ENCODE measurements at regions not wholly inside any gene's neighbourhood (a gene's known extent, or its start where the extent isn't known, plus 50 kb on each side); places are given as distances from the start of the nearest gene placed in this dataset.
"Not testable (repeated sequence)": the region's sequence is repeated elsewhere in the genome, so short reads cannot be mapped to it uniquely, and the experiment has no call there.

DNA sequence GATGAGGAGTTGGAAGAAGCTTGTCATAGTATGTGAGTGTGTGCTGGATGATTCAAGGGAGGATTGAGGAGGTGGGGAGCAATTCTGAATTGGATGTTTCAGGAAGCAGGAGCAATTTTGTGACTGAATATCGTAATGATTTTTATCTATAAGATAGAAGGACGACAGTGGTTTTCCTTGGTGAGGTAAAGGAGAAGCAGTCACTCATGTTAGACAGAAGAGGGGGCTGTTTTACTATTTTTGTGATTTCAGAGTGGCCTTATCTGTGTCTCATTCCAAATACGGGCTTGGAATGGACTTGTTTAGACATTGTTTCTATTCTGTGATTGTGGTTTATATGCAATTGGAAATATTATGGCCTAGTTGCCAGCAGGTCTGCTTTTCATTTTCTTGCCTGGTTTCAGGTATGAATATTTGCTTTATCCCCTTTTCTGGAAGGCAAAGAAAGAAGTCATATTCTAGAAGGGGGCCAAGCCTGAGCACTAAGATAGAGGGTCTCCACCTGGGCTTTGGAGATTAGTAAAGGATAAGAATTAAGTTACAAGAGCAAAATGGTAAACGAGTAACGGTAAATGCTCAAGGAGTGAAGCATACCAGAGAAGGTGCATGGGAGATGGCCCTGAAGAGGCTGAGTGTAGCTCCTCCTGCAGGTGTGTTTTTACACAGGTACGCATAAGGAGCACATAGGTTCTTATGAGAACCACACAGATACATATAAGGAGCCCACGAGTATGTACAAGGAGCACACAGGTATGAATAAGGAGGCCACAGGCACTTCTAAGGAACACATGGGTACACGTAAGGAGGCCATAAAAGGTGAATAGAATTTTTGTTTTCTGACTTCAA is 124.6 kb upstream of the KCNAB1 start:
- DNase-seq = no peak

DNA sequence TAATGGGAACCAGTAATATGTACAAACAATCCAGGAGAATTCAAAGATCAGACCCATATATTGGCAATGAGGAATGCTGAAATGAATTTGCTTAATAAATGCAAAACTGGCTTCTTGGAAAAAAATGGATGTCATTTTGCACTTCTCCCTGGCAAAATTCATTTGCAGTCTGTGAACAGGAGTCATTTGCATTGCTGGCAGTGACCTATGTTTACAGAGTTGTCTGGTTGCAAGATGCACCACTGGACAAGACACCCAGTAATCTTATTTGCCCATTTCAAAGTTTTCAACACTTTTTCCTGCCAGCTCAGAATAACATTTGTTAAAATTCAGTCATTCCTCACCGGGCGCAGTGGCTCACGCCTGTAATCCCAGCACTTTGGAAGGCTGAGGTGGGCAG is 123.5 kb upstream of the KCNAB1 start:
- DNase-seq = no peak

DNA sequence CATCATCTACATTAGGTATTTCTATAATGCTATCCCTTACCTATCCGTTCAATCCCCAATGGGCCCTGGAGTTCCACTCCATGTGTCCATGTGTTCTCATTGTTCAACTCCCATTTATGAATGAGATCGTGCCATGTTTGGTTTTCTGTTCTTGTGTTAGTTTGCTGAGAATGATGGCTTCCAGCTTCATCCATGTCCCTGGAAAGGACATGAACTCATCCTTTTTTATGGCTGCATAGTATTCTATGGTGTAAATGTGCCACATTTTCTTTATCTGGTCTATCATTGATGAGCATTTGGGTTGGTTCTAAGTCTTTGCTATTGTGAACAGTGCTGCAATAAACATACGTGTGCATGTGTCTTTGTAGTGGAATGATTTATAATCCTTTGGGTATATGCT is 122.2 kb upstream of the KCNAB1 start:
- not testable (repeated sequence) for DNase-seq

DNA sequence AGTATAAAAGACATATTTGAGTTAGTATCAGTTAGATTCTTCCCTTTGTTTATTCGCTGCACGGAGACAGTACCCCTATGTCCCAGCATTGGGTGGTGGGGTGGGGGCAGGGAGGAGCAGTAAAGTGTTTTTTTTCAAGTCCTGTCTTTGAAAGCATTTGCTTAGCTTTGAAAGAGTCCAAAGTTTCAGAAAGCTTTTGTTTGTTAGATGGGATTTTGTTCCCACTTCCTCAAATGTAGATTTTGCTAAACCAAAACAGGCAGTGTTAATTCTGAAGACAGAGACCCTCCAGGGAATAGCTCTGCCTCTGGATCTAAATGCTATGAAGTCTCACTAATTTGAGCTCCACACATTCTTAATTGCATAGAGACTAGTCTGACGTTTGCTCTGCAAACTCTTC is 114.6 kb upstream of the KCNAB1 start:
- no peak for DNase-seq

DNA sequence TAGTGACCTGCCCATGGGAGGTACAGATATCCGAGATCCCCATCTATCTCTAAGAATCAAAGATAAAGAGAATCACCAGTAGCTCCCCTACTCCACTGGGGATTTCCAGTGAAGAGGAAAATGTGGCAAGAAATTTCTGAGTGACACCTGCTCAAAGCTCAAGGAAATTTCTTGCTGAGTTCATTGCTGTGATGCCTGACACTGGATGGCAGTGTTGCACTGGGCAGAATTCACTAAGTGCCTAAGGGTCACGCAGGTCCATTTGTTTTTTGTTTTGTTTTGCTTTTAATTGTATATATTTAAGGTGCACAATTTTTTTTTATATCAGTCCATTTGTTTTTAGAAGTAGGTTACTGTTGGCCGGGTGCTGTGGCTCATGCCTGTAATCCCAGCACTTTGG is 109.5 kb upstream of the KCNAB1 start:
- DNase-seq = peak in 4 of 14 donors; percentile 3 to 15 (median 10)

DNA sequence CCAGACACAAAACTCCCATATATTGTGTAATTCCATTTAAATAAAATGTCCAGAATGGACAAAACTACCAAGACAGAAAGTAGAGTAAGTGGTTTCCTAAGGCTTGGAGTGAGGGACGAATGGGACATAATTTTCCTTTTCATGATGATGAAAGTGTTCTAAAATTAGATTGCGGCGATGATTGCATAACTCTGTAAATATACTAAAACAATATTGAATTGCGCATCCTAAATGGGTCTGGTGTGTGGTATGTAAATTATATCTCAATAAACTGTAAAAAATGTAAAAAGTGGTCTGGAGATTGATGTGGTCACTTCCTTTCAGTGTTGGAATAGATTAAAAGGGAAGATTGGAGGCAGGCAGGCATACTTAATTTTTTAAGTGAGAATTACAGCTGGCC is 105.9 kb upstream of the KCNAB1 start:
- no peak for DNase-seq

DNA sequence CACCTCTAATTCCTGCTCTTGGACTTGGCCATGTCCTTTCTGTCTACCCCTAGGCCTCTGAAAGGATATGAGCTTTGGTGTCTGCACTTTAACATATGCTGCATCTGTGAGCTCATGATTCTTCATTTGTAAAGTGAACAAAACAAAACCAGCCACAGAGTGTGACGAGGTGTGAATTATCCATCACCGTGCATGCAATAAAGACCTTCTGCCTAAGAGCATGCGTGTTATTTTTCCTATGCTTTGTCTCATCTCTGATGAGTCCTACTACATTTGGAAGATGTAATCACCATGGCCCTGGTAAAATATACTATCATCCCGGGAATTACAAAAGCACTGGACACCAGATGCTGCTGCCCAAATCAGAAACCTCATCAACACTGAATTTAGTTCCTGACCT is 103.5 kb upstream of the KCNAB1 start:
- DNase-seq = no peak

DNA sequence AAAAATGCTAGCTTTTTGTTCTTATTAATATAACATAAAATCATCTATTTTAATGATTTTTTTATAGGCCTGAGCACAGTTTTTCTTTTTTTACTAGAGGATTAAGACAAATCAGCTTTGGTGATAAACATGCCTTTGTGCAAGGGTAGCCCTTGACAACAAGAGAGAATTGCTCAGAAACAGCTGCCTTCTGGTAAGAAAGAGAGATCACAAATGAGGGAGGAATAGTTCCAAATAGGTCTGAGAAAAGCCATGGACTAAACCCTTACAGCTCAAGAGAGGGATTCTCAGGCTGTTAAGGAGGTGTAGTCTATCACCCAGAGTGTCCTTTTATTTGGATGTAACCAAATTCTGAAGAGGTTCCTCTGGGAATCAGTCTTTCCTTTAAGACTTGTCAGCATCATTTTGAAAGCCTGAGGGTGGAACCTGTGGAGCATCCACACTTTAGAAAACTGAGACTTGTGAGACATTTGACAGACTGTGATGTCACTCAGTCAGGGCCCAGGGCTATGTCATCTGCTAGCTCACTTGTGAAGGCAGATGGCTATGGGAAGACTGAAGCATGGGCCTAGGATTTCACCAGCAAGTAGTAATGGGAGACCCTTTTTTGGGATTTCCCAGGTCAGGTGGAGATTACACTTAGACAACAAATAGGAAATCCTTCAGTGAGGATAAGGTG is 102.9 kb upstream of the KCNAB1 start:
- DNase-seq = no peak

DNA sequence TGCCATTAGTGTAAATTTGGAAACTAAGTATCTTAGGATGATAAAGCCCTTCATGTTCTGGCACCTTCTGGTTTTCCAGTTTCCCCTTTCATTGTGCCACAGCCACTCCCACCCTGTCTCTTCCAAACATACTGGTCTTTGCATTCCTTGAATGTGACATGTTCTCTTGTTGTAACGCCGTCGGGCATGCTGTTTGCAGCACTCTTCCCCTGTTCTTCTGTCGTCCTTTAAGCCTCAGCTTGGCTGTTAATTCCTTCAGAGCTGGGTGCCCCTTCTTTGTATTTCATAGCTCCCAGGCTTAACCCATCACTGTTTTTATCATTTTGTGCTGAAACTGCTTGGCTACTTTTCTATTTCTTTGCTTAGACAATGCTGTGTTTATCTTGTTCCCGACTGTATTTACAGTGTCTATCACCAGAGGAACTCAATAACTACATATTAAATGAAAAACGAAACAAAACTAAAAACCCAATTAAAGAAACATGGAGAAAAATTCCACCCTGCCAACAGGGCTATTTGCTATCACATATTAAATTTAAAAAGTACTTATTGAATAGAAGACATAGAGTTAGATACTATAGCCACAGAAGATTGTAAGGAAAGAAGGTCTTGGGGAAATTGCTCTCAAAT is 95.4 kb upstream of the KCNAB1 start:
- DNase-seq = no peak

DNA sequence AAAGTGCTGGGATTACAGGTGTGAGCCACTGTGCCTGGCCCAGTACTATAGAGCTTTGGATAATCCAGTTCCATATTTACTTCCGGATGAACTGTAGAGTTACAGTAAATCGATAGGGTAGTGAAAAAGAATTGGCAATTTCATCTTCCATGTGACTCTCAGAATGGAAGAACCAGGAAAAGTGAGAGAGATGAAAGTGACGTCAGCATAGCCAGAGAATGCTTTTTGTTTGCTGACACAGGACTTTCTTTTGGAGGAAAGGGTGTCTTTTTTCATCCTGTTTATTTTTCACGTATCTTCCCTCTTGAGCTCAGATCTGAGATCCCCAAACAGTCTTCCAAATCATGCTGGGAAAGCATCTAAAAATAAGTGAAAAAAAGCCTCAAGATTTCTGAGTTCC is 91.2 kb upstream of the KCNAB1 start:
- no peak for DNase-seq

DNA sequence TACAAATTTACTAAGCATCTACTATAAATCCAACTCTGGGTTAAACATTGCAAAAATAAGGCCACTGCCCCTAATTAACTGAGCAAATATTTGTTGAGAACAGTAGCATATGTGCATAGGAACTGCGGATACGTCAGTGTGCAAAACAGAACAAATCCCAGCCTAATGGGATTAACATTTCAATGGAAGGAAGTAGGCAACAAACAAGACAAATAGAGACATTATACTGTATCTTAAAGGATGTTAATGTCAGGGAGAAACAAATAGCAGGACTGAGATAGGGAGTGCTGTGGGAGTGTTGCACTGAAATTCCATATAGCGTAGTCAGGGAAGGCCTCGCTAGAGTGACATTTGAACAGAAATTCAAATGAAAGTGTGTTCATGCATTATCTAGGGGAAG is 89.7 kb upstream of the KCNAB1 start:
- DNase-seq = no peak

DNA sequence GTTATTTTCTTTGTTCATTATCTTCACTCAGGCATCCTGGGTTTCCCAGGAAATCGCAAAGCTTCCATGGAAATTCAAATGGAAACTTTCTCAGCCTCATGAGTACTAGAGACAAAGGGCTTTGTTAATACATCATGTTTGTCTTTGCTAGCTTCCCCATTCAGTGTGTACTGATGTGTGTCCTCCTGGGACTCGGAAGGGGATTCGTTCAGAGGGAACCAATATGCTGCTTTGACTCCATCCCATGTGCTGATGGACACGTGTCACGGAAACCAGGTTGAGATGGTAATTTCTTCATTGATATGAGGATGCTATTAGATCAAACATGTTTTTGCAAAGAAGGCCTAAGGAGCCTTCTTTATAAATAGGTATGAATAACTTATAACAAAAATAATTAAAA is 87.0 kb upstream of the KCNAB1 start:
- peak in 1 of 14 donors; percentile 12 for DNase-seq

DNA sequence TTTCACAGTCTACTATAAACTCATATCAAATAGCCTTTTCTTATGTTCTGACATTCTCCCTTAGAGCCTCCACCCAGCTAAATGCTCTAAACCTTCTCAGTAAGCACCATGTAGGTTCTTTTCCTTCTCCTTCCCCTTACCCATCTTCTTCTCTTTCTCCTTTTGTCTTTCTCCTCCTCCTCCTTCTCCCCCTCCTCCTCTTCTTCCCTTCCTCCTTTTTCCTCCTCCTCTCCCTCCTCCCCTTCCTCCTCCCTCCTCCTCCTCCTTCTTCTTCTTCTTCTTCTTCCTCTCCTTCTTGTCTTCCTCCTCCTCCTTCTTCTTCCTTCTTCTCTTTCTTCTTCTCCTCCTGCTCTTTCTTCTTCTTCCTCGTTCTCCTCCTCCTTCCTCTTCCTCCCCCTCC is 85.2 kb upstream of the KCNAB1 start:
- no peak for DNase-seq

DNA sequence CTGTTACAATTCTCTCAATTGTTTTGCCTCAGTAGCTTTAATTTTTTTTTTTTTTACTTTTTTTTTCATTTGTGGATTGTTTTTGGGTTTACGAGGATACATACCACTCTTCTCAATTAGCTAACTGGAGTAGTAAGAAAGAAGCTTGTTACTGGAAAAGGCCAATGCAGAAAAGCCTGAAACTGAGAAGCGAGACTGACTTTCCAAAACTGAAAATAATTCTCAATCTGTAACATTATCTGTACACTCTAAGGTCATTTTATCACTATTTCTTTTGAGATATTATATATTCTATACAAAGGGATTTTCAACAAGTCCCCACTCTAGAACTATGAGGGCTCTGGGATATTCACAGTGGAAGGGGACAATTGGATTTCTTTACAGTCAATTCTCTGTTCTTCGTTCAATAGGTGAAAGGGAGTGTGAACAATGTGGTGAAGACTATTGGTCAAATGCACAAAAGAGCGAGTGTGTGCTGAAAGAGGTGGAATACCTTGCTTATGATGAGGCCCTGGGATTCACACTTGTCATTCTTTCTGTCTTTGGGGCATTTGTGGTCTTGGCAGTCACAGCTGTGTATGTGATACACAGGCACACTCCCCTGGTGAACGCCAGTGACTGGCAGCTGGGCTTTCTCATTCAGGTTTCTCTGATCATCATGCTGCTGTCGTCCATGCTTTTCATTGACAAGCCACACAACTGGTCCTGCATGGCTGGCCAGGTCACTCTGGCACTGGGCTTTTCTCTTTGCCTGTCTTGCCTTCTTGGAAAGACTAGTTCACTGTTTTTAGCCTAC is 83.9 kb upstream of the KCNAB1 start:
- DNase-seq = no peak

DNA sequence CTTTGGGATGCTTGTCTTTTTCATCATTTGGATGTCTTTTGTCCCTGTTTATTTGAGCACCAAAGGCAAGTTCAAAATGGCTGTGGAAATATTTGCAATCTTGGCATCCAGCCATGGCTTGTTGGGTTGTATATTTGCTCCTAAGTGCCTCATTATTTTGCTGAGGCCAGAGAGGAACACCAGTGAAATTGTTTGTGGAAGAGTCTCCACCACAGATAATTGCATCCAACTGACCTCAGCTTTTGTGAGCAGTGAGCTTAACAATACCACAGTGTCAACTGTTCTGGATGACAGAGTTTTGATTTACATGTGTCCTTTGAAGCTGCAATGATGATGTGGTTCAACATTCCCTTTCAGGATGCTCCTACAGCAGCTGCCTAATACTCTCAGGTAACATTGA is 83.0 kb upstream of the KCNAB1 start:
- peak in 6 of 14 donors; percentile 16 to 53 (median 20) for DNase-seq

DNA sequence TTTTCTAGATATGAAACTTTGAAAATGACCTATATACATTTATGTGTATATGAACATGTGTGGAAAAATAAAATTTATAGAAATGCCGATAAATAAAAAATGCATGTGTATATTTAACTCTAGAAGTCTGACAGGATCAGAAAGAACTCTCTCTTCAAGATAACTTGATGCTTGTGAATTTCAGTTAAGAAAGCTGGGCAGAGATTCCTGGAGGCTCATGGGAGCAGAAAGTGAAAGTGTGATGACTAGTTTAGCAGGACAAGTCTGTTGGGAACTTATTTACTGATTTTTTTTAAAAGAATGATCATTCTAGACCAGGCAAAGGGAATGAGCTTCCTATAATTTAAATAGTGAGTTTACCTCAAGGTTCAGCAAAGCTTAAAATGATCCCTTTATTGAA is 81.5 kb upstream of the KCNAB1 start:
- DNase-seq = no peak

DNA sequence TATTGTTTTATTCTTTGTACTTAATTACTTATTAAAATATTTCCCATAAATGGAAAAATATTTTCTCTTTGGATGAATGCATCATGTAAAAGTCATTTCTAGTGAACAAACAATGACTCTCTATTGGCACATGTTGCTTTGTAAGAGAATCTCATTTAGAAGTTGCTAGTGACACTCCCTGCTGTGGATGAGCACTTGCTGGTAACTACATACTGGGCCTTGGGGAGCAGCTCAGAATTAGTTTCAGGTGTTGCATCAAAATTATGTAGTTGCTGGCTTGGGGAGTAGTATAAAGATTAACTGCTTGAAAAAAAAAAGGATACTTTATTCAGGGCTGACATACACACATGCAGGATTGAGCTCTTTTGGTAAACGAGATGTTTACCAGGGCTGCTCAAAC is 80.3 kb upstream of the KCNAB1 start:
- DNase-seq = no peak

DNA sequence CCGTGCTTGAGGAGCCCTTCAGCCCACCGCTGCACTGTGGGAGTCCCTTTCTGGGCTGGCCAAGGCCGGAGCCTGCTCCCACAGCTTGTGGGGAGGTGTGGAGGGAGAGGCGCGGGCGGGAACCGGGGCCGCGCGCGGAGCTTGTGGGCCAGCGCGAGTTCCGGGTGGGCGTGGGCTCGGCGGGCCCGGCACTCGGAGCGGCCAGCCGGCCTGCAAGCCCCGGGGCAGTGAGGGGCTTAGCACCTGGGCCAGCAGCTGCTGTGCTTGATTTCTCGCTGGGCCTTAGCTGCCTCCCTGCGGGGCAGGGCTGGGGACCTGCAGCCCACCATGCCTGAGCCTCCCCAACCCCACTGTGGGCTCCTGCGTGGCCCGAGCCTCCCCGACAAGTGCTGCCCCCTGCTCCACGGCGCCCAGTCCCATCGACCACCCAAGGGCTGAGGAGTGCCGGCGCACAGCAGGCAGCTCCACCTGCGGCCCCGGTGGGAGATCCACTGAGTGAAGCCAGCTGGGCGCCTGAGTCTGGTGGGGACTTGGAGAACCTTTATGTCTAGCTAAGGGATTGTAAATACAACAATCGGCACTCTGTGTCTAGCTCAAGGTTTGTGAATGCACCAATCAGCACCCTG is 79.0 kb upstream of the KCNAB1 start:
- DNase-seq = not testable (repeated sequence)

DNA sequence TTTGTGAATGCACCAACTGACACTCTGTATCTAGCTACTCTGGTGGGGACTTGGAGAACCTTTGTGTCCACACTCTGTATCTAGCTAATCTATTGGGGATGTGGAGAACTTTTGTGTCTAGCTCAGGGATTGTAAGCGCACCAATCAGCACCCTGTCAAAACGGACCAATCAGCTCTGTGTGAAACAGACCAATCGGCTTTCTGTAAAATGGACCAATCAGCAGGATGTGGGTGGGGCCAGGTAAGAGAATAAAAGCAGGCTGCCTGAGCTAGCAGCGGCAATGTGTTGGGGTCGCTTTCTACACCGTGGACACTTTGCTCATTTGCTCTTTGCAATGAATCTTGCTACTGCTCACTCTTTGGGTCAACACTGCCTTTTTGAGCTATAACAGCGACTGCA is 78.5 kb upstream of the KCNAB1 start:
- DNase-seq = not testable (repeated sequence)

DNA sequence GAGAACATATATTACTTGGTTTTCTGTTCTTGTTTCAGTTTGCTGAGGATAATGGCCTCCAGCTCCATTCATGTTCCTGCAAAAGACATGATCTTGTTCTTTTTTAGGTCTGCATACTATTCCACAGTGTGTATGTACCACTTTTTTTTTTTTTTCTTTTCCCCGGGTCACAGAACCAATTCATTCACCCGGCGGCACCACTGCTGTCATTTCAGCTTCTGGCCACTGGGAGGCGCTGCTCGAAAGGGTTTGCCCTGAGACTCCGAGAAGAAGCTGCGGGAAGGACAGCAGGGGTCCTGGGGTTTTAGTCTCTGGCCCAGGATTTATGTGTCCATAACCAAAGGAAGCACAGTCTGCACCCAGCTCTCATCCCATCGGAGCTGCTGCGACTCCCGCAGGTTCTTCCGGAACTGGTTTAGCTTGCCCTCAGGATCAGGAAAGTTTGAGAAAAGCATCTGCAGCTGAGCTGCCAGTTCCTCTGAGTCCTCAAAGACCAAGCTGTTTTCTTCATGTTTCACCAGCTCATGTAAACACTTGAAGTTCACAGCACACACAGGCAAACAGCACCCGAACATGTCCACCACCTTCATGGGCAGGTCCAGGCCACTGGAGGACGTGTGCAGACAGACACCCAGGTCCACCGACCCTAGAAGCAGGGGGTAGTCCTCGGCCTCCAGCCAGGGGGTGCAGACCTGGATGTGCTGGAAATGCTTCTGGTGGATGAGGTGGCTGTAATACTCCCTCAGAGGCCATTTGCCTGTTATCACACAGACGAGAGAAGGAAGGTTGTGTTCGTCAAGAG is 76.3 kb upstream of the KCNAB1 start:
- DNase-seq = peak in 1 of 14 donors; percentile 12

DNA sequence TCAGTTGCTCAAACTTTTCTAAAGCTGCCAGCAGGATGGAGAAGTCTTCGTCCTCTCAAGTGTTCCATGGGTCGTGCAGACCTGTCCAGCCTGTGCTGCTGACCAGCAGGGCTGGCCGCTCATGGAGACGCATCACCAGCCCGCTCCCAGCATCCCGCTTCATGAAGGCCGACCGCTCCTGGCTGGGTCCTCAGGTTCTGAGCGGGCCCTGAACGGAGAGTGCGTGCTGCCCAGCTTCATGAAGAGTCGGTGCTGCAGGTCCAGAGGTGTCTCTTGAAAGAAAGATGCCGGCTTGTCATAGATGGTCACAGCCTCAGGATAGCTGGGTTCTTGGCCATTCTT is 75.8 kb upstream of the KCNAB1 start:
- DNase-seq = no peak

DNA sequence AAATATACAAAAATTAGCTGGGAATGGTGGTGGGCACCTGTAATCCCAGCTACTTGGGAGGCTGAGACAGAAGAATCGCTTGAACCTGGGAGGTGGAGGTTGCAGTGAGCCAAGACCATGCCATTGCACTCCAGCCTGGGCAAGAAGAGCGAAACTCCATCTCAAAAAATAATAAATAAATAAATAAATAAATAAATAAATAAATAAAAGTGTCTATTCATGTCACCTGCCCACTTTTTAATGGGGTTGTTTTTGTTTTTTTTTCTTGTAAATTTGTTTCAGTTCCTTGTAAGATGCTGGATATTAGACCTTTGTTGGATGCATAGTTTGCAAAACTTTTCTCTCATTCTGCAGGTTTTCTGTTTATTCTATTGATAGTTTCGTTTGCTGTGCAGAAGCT is 71.9 kb upstream of the KCNAB1 start:
- DNase-seq = not testable (repeated sequence)

Data from C1 segment of cervical spinal cord (tissue), 14 donors.